Pancreas (tissue), 10 donors: ENCODE measurements at regions not wholly inside any gene's neighbourhood (a gene's known extent, or its start where the extent isn't known, plus 50 kb on each side); places are given as distances from the start of the nearest gene placed in this dataset.

Source experiments
- ATAC-seq, 4 donors: fragments of 200-7000 bp; cut with Tn5 transposase; one replicate each; pipeline versions ENCODE4 v1.8.0 to v1.9.1; 2020; ENCODE audit warnings: mild to moderate bottlenecking in 4 of 4, moderate library complexity in 4 of 4
- DNase-seq, 6 donors: peaks; one replicate each; pipeline ENCODE4 v3.0.0-alpha.2; 2020
- FAIRE-seq: peaks from 2 replicates; lab custom pipeline; 2012; peaks lifted over from hg19 to GRCh38; lab: Jason Lieb, UNC
- H3K27ac ChIP-seq, 4 donors: fragments of 200-600 bp; sonication (generic); 1 replicate in 3 of 4; 2 replicates in 1 of 4; pipeline versions ENCODE4 v1.5.0 to v1.8.0; 2020
- H3K27me3 ChIP-seq, 4 donors: fragments of 200-600 bp; one replicate each; pipeline ENCODE4 v1.8.0; 2021
- H3K36me3 ChIP-seq, 3 donors: fragments of 200-600 bp; sonication (generic) in 1 of 3; one replicate each; pipeline versions ENCODE4 v1.5.0 to v1.8.0; 2020 to 2021
- H3K4me1 ChIP-seq, 3 donors: fragments of 200-600 bp; one replicate each; pipeline ENCODE4 v1.8.0; 2021
- H3K4me3 ChIP-seq, 4 donors: fragments of 200-600 bp; sonication (generic) in 2 of 4; one replicate each; pipeline versions ENCODE4 v1.5.0 to v1.8.0; 2020 to 2021
- H3K9me3 ChIP-seq, 4 donors: fragments of 200-600 bp; one replicate each; pipeline ENCODE4 v1.8.0; 2021
- CTCF ChIP-seq, 4 donors: fragments of 200-600 bp; sonication (generic) in 3 of 4; IDR thresholded peaks; one replicate each; pipeline versions ENCODE4 v1.5.0 to v1.8.0; 2021; ENCODE audit warnings: antibody characterized with exemption in 4 of 4
- WGBS, 2 donors: extraction: QIAGEN DNeasy Blood & Tissue Kit; methylation state at CpG; one replicate each; pipeline ENCODE4 v1.1.7; 2013; 5-methylcytosine and 5-hydroxymethylcytosine counted together
- intact Hi-C, 3 donors: fragments of 100-400 bp; cut with DNase I; formaldehyde crosslinking; loops; one replicate each; pipeline versions ENCODE4 v1.11.1 to v1.14.2; 2022
- donor health status: healthy with polysubstance abuse.
- donor health status: DM: no; HTN: no; CAD: no; lungs with moderate emphysema.
- donor health status: DM: no; HTN: no; CAD: no.
- donor health status: control.
- donor health status: control.
- donor health status: Bipolar disorder and iron deficiency.
- donor health status: DM: yes; HTN: yes; CAD: no.
- donor health status: DM: no; HTN: no; CAD: no.
- donor health status: DM: no; HTN: no; CAD: no.
- donor health status: DM: yes; HTN: yes; CAD: no.

- intact Hi-C loops: no loop called here
- H3K9me3 ChIP-seq: no peaks in the 10 kb centered on the region
- H3K4me3 ChIP-seq: no peak overlapping the region
- no peak for FAIRE-seq
- H3K27ac ChIP-seq: no peak overlapping the region
- DNase-seq: no peak
- H3K4me1 ChIP-seq: peaks cover 7 to 21% (median 11%) of the 10 kb centered on the region in 3 donors
- no peaks in the 10 kb centered on the region for H3K36me3 ChIP-seq
- TF ChIP-seq CTCF (IDR thresholded peaks at IDR 0.05): no peak
- WGBS, 2 donors: 52 to 69% methylated on average over 13 to 14 of the region's 14 CpGs
- peaks cover 0 to 15% (median 0%) of the 10 kb centered on the region in 4 donors for H3K27me3 ChIP-seq
- ATAC-seq: no peak
These were observed 142.5 kb upstream of the ZNF536 start for GRCh38 chr19:30229525-30230174.

GRCh38 chr19:30231408-30232318 is 140.5 kb upstream of the ZNF536 start:
- 51 to 61% methylated on average over 8 of the region's 8 CpGs for WGBS, 2 donors
- intact Hi-C loops: no loop called here

GRCh38 chr19:30233375-30233774 is 138.8 kb upstream of the ZNF536 start:
- intact Hi-C loops: no loop called here
- Histone ChIP-seq H3K9me3 (no peaks in the 10 kb centered on the region), H3K4me3 (no peak overlapping the region), H3K4me1 (peaks cover 0 to 2% (median 0%) of the 10 kb centered on the region in 3 donors), H3K27me3 (peaks cover 0 to 10% (median 0%) of the 10 kb centered on the region in 4 donors), H3K36me3 (no peaks in the 10 kb centered on the region), H3K27ac (no peak overlapping the region)
- DNase-seq (no peak), ATAC-seq (no peak), FAIRE-seq (no peak)
- 31 to 71% methylated on average over 2 of the region's 2 CpGs for WGBS, 2 donors
- TF ChIP-seq CTCF (IDR thresholded peaks at IDR 0.05): no peak

More at GRCh38 chr19:30231408-30232318, 140.5 kb upstream of the ZNF536 start:
- no peak for TF ChIP-seq CTCF (IDR thresholded peaks at IDR 0.05)
- DNase-seq (no peak), ATAC-seq (no peak), FAIRE-seq (no peak)
- Histone ChIP-seq H3K27ac (no peak overlapping the region), H3K36me3 (no peaks in the 10 kb centered on the region), H3K9me3 (no peaks in the 10 kb centered on the region), H3K4me3 (no peak overlapping the region), H3K27me3 (peaks cover 0 to 9% (median 0%) of the 10 kb centered on the region in 4 donors), H3K4me1 (peaks cover 0 to 10% (median 3%) of the 10 kb centered on the region in 3 donors)

GRCh38 chr19:30235946-30236345 is 136.2 kb upstream of the ZNF536 start:
- no peak for TF ChIP-seq CTCF (IDR thresholded peaks at IDR 0.05)
- no peak for ATAC-seq
- peaks cover 0 to 10% (median 0%) of the 10 kb centered on the region in 4 donors for H3K27me3 ChIP-seq
- H3K27ac ChIP-seq: no peak overlapping the region
- no peaks in the 10 kb centered on the region for H3K9me3 ChIP-seq
- intact Hi-C loops: no loop called here
- DNase-seq: no peak
- no peak overlapping the region for H3K4me3 ChIP-seq
- WGBS, 2 donors: 26 to 30% methylated on average over 10 of the region's 10 CpGs
- no peaks in the 10 kb centered on the region for H3K4me1 ChIP-seq
- FAIRE-seq: no peak
- H3K36me3 ChIP-seq: no peaks in the 10 kb centered on the region
